ENCODE measurements at regions not wholly inside any gene's neighbourhood (a gene's known extent, or its start where the extent isn't known, plus 50 kb on each side); places are given as distances from the start of the nearest gene placed in this dataset.
"Not testable (repeated sequence)": the region's sequence is repeated elsewhere in the genome, so short reads cannot be mapped to it uniquely, and the experiment has no call there.

- TF ChIP-seq CTCF (IDR thresholded peaks at IDR 0.05; ENCODE audit: control insufficient read depth, extremely low read depth, insufficient read depth): no peak
- DNase-seq (ENCODE audit: low read depth): no peak
- H3K4me3 ChIP-seq (ENCODE audit: low read depth, low read length): no peak overlapping the region
Measured at GRCh38 chr6:6875818-6876470, 231.8 kb upstream of the RREB1 start.

GRCh38 chr6:6877792-6878191 lies 230.0 kb upstream of the RREB1 start:
- not testable (repeated sequence) for H3K4me3 ChIP-seq (ENCODE audit: low read depth, low read length); DNase-seq (ENCODE audit: low read depth)

GRCh38 chr6:6878887-6879585 lies 228.7 kb upstream of the RREB1 start:
- no peak for DNase-seq (ENCODE audit: low read depth)
- no peak for TF ChIP-seq CTCF (IDR thresholded peaks at IDR 0.05; ENCODE audit: control insufficient read depth, extremely low read depth, insufficient read depth)
- H3K4me3 ChIP-seq (ENCODE audit: low read depth, low read length): no peak overlapping the region

GRCh38 chr6:6879586-6879974 lies 228.2 kb upstream of the RREB1 start:
- H3K4me3 ChIP-seq (ENCODE audit: low read depth, low read length); DNase-seq (ENCODE audit: low read depth): not testable (repeated sequence)

GRCh38 chr6:6880745-6881437 lies 226.9 kb upstream of the RREB1 start:
- no peak overlapping the region for H3K4me3 ChIP-seq (ENCODE audit: low read depth, low read length)
- no peak for DNase-seq (ENCODE audit: low read depth)
- TF ChIP-seq CTCF (IDR thresholded peaks at IDR 0.05; ENCODE audit: control insufficient read depth, extremely low read depth, insufficient read depth): no peak

GRCh38 chr6:6881438-6882225 lies 226.1 kb upstream of the RREB1 start:
- no peak for DNase-seq (ENCODE audit: low read depth)
- no peak overlapping the region for H3K4me3 ChIP-seq (ENCODE audit: low read depth, low read length)
- TF ChIP-seq CTCF (IDR thresholded peaks at IDR 0.05; ENCODE audit: control insufficient read depth, extremely low read depth, insufficient read depth): no peak

GRCh38 chr6:6882592-6882991 lies 225.2 kb upstream of the RREB1 start:
- no peak for TF ChIP-seq CTCF (IDR thresholded peaks at IDR 0.05; ENCODE audit: control insufficient read depth, extremely low read depth, insufficient read depth)
- H3K4me3 ChIP-seq (ENCODE audit: low read depth, low read length): no peak overlapping the region
- DNase-seq (ENCODE audit: low read depth): no peak

Measured in LNCaP clone FGC (cell line).